HG03432 (cell line): ENCODE measurements at regions not wholly inside any gene's neighbourhood (a gene's known extent, or its start where the extent isn't known, plus 50 kb on each side); places are given as distances from the start of the nearest gene placed in this dataset.
"Not testable (repeated sequence)": the region's sequence is repeated elsewhere in the genome, so short reads cannot be mapped to it uniquely, and the experiment has no call there.

ENCODE experiments used
- ATAC-seq: cut with Tn5 transposase; IDR thresholded peaks from one replicate; pipeline ENCODE4 v1.9.1; 2021; ENCODE audit warnings: mild to moderate bottlenecking, moderate library complexity; ENCODE audit not compliant: unreplicated experiment

GRCh38 chr12:88856201-88856600 lies 275.9 kb upstream of the KITLG start:
- no peak for ATAC-seq

GRCh38 chr12:88855301-88855700 lies 275.0 kb upstream of the KITLG start:
- no peak for ATAC-seq

GRCh38 chr12:88854260-88854659 lies 274.0 kb upstream of the KITLG start:
- ATAC-seq, result no peak

- ATAC-seq, result not testable (repeated sequence)
Measured at GRCh38 chr12:88847246-88847645, 267.0 kb upstream of the KITLG start.

- ATAC-seq, result no peak
Measured at GRCh38 chr12:88844426-88844825, 264.2 kb upstream of the KITLG start.

DNA sequence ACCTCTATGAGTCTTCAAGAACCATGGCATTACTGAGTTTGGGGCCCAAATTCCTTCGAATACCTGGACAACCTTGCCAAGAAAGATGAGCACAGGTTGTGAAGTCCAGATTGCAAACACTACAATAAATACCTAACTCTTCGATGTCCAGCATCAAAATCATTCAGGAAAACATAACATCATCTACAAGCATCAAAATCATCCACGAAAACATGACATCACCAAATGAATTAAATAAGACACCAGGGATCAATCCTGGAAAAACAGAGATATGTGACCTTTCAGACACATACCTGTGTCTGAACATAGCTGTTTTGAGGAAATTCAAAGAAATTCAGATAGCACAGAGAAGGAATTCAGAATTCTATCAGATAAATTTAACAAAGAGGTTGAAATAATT lies 262.0 kb upstream of the KITLG start:
- no peak for ATAC-seq

- ATAC-seq, result no peak
Measured at GRCh38 chr12:88839486-88839885, 259.2 kb upstream of the KITLG start.

GRCh38 chr12:88836156-88836555 lies 255.9 kb upstream of the KITLG start:
- ATAC-seq, result no peak

- no peak for ATAC-seq
Measured at GRCh38 chr12:88834226-88834625, 254.0 kb upstream of the KITLG start.

DNA sequence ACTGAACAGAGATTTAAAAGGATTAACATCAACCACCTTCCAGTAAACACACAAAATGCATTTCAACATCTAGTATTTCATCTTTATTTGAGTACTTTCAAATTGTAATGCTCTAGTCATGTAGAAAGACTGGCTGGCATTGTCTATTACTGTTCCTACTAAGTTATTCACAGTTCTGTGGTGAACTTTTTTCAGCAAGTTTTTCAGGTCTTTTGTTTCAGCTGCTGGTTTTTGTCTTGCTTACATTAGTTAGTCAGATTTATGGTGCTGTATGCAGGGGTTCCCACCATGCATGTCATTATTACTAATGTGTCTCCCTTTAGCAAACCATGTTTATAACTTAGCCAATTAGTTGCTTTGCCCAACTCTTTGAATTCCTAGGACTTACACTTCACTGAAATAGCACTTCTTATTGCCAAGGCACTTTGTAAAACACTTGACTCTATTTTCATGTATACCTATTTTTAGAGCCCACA lies 253.4 kb upstream of the KITLG start:
- ATAC-seq, result no peak

DNA sequence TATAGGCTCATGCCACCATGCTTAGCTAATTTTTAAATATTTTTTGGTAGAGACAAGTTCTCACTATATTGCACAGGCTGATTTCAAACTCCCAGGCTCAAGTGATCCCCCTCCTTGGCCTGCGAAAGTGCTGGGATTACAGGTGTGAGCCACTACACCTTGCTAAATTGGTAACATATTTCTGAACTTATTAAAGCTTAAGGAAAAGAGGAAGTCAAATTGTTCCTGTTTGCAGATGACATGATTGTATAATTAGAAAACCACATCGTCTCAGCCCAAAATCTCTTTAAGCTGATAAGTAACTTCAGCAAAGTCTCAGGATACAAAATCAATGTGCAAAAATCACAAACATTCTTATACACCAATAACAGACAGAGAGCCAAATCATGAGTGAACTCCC lies 248.3 kb upstream of the KITLG start:
- not testable (repeated sequence) for ATAC-seq

DNA sequence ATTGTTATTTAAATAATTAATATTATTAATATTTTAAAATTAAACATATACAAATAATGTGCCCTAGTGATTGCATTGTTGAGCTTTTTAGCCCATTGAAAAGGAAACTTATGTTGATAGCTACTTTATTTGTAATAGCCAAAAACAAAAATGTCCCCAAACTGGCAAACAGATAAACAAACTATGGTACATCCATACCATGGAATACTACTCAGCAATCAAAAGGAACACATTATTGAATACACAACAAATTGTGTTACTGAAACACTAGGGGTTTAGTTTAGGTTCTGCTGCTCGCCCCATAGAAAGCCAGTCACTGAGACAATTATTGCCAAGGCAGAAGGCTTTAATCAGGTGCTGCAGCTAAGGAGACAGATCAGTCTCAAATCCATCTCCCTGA lies 239.7 kb upstream of the KITLG start:
- no peak for ATAC-seq

DNA sequence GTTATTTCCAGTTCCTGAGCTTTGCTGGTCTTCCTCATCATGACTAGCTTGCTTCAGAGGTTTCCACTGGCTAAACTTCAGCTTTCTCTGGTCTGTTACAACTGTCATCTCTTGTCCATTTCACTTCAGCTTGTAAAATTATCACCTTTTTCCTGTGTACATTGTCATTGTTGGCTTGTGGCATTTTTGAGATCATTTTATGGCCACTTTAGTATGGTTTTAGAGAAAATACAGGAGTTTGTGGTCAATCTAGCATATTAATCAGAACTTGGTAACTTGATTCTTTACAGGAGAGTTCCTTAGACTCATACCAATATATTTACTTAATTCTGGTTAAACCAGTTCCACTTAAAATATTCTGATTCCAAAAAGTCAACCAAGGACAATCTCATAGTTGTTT lies 235.9 kb upstream of the KITLG start:
- ATAC-seq, result no peak

- ATAC-seq, result no peak
Measured at GRCh38 chr12:88814779-88815178, 234.5 kb upstream of the KITLG start.

DNA sequence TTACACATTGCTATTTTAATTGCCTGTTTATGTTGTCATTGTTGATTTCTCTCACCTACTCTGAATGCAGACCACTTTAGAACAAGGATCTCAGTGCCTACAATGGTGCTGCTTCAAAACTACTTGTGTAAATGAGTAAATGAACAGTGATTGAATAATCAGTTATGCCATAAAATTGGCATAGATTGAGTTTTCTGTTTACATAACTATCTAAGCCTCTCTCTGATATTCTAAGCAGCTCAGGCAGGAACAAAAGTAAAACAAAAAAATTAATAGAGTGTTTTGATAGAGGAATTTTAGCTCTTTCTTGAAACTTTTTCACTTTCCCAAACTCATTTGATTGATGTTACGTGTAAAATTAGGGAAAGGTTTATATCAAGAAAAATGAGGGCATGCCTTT lies 232.3 kb upstream of the KITLG start:
- no peak for ATAC-seq

DNA sequence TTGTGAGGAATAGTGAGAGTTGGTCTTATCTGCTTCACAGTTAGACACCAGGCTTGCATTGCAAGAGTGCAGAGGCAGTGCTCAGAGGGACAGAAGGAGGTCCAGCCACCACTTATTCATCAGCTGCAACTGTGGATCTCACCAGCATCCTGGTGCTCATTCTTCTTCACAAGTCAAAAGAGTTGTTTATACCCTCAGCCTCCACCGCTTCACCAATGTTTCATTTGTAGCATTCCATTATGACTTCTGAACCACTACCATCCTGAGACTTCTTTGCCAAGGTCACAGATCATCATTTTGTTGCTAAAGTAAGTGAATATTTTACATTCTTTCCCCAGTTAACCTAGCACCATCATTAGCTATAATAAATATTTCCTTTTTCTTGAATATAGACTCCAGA lies 230.5 kb upstream of the KITLG start:
- ATAC-seq, result no peak

DNA sequence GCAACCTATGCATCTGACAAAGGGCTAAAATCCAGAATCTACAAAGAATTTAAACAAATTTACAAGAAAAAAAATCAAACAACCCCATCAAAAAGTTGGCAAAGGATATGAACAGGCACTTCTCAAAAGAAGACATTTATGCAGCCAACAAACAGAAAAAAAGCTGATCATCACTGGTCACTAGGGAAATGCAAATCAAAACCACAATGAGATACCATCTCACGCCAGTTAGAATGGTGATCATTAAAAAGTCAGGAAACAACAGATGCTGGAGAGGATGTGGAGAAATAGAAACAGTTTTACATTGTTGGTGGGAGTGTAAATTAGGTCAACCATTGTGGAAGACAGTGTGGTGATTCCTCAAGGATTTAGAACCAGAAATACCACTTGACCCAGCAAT lies 229.6 kb upstream of the KITLG start:
- ATAC-seq, result not testable (repeated sequence)

DNA sequence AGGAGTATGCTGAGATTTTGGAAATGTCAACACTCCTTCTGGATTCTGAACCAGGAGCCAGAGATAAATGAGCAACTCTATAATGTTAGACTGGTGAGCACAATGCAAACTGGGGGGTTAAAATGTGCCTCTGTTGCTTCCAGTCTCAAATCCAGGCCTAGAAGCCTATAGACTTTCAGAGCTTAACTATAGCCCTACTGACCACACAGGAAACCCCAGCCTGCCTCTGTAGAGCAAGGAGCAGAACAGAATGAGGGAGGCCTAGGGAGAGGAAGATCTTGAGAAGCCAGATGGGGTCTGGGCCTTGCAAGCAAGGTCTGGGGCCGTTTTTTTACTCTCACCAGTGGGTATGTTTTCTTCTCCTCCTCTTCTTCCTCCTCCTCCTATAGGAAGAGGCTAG lies 225.4 kb upstream of the KITLG start:
- no peak for ATAC-seq

DNA sequence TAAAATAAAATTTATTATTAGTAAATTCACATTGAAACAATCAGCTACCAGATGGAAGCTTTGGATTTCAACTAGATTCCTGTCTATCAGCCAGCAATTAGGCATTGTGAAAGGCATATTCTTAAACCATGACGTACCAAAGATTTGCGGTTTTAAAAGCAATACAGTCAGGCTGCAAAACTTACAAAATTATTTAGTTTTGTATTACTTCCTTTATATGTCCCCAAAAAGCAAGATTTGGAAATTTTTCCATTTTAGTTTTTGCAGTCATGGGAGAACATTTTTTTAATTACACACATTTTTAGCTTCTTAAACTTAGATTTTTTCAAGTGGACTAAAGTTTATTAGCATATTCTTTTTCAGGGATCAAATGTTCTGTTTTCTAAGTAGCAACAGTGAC lies 225.0 kb upstream of the KITLG start:
- no peak for ATAC-seq

GRCh38 chr12:88802096-88802706 lies 221.9 kb upstream of the KITLG start:
- ATAC-seq, result no peak

DNA sequence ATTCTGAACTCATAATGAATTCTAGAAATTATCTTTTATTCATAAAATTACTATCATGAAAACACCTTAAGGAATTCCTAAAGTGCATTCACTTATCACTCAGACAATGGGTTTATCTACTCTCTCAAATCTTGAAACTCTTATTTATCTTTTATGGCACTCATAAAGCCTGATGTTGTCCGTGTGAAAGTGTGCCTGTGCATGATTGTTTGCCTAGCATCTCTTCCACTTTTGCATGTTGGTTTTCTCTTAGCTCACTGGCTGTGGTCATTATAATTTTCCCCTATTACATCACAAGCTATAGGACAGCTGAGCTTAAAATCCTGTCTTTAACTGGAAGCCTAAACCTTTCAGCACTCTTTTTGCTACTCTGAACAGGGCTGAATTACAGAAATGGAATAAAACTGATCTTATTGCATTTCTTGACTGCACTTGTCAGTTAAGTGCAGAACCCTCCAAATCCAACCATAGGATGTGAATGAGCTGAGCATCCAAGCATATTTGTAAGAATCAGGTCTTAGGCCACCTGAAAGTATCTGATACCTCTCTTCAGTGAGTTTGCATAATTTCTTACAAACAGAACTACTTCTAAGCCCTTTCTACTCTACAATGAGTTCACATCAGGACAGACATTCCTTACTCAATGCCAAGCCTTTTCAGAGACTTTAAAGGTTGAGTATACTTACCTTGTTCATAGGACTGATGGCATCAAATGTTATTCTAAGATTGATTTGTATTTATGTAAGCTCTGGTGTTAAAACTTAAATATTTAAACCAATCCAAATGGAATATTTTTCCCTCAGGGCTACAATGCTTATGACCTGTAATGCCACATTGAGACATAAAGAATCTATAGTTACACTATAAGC lies 221.2 kb upstream of the KITLG start:
- ATAC-seq, result no peak

GRCh38 chr12:88793096-88793495 lies 212.8 kb upstream of the KITLG start:
- ATAC-seq, result no peak
